Mesendoderm (in vitro differentiated cells): ENCODE measurements at regions not wholly inside any gene's neighbourhood (a gene's known extent, or its start where the extent isn't known, plus 50 kb on each side); places are given as distances from the start of the nearest gene placed in this dataset.

ENCODE experiments used
- DNase-seq: peaks from one replicate; pipeline ENCODE4 v3.0.0; 2013
- H2AK5ac ChIP-seq: 2 replicates; pipeline ENCODE4 v1.6.1; 2013; ENCODE audit warnings: low read length, inconsistent platforms
- H2BK120ac ChIP-seq: 2 replicates; pipeline ENCODE4 v1.6.1; 2013; ENCODE audit warnings: low read depth, mild to moderate bottlenecking, low read length, moderate library complexity, mixed read lengths
- H2BK15ac ChIP-seq: replicated peaks from 2 replicates; pipeline ENCODE4 v1.6.1; 2013; ENCODE audit warnings: low read depth, mild to moderate bottlenecking, moderate library complexity
- H2BK5ac ChIP-seq: 2 replicates; pipeline ENCODE4 v1.6.1; 2013; ENCODE audit warnings: low read length, inconsistent platforms
- H3K18ac ChIP-seq: 2 replicates; pipeline ENCODE4 v1.6.1; 2013; ENCODE audit warnings: mild to moderate bottlenecking, low read length, mixed read lengths
- H3K23ac ChIP-seq: one replicate; pipeline ENCODE4 v1.6.1; 2013; ENCODE audit warnings: low read length
- H3K27ac ChIP-seq: 2 replicates; pipeline ENCODE4 v1.5.1; 2013; ENCODE audit warnings: low read depth, mild to moderate bottlenecking, inconsistent platforms, low read length, moderate library complexity
- H3K27me3 ChIP-seq: 2 replicates; pipeline ENCODE4 v1.6.1; 2013; ENCODE audit warnings: low read length, control low read depth, mild to moderate bottlenecking, inconsistent platforms; ENCODE audit not compliant: insufficient read depth, poor library complexity
- H3K36me3 ChIP-seq: 2 replicates; pipeline ENCODE4 v1.6.1; 2013; ENCODE audit warnings: low read length, inconsistent platforms; ENCODE audit not compliant: control insufficient read depth, insufficient read depth
- H3K4ac ChIP-seq: one replicate; pipeline ENCODE4 v1.6.1; 2013; ENCODE audit warnings: low read depth, mild to moderate bottlenecking, low read length, moderate library complexity
- H3K4me1 ChIP-seq: 2 replicates; pipeline ENCODE4 v1.6.1; 2013; ENCODE audit warnings: low read depth, low read length, inconsistent platforms; ENCODE audit not compliant: control insufficient read depth
- H3K4me2 ChIP-seq: 2 replicates; pipeline ENCODE4 v1.6.1; 2013; ENCODE audit warnings: low read length
- H3K4me3 ChIP-seq: 2 replicates; pipeline ENCODE4 v1.5.1; 2013; ENCODE audit warnings: mild to moderate bottlenecking, low read length
- H3K56ac ChIP-seq: one replicate; pipeline ENCODE4 v1.6.1; 2013; ENCODE audit warnings: low read length
- H3K79me1 ChIP-seq: 2 replicates; pipeline ENCODE4 v1.6.1; 2013; ENCODE audit warnings: low read length, inconsistent platforms
- H3K79me2 ChIP-seq: 2 replicates; pipeline ENCODE4 v1.6.1; 2013; ENCODE audit warnings: mild to moderate bottlenecking, low read length; ENCODE audit not compliant: control insufficient read depth, insufficient read depth
- H3K9ac ChIP-seq: 2 replicates; pipeline ENCODE4 v1.6.1; 2013; ENCODE audit warnings: low read length, inconsistent platforms
- H4K5ac ChIP-seq: one replicate; pipeline ENCODE4 v1.6.1; 2013; ENCODE audit warnings: low read length
- H4K8ac ChIP-seq: one replicate; pipeline ENCODE4 v1.6.1; 2013; ENCODE audit warnings: low read depth, mild to moderate bottlenecking, control low read depth, low read length, moderate library complexity
- WGBS: extraction: QIAGEN DNeasy Blood & Tissue Kit; methylation state at CpG from one replicate; pipeline ENCODE4 v1.1.7; 2013; ENCODE audit warnings: low lambda C conversion rate, missing lambda C conversion rate; ENCODE audit not compliant: insufficient coverage; ENCODE audit errors: extremely low coverage; 5-methylcytosine and 5-hydroxymethylcytosine counted together

GRCh38 chr16:73433731-73434307 is 385.9 kb upstream of the ZFHX3 start:
- H3K23ac ChIP-seq = no peak overlapping the region
- no peak for DNase-seq
- no peak overlapping the region for H2AK5ac ChIP-seq
- no peak overlapping the region for H3K9ac ChIP-seq
- no CpG with 5 or more reads among the region's 16 CpGs for WGBS
- no peak overlapping the region for H4K5ac ChIP-seq
- no peaks in the 10 kb centered on the region for H3K79me1 ChIP-seq
- no peaks in the 10 kb centered on the region for H3K79me2 ChIP-seq
- no peak overlapping the region for H3K27ac ChIP-seq
- H3K56ac ChIP-seq = peak overlapping the region; percentile 44
- H3K27me3 ChIP-seq = no peaks in the 10 kb centered on the region
- H3K4me1 ChIP-seq = no peaks in the 10 kb centered on the region
- H3K4ac ChIP-seq = no peak overlapping the region
- H3K36me3 ChIP-seq = no peaks in the 10 kb centered on the region
- no peak overlapping the region for H3K4me3 ChIP-seq
- no peak overlapping the region for H4K8ac ChIP-seq
- no peak overlapping the region for H2BK120ac ChIP-seq
- no peak overlapping the region for H2BK5ac ChIP-seq
- no peak overlapping the region for H2BK15ac ChIP-seq
- no peak overlapping the region for H3K4me2 ChIP-seq
- no peak overlapping the region for H3K18ac ChIP-seq

- Histone ChIP-seq H2BK5ac (no peak overlapping the region), H3K18ac (no peak overlapping the region), H3K36me3 (no peaks in the 10 kb centered on the region), H3K9ac (no peak overlapping the region), H3K23ac (no peak overlapping the region), H3K27me3 (no peaks in the 10 kb centered on the region), H3K79me2 (no peaks in the 10 kb centered on the region), H4K5ac (no peak overlapping the region), H3K4me3 (no peak overlapping the region), H3K27ac (no peak overlapping the region), H2BK15ac (no peak overlapping the region), H4K8ac (no peak overlapping the region), H3K4ac (no peak overlapping the region), H2BK120ac (no peak overlapping the region), H3K79me1 (no peaks in the 10 kb centered on the region), H2AK5ac (no peak overlapping the region), H3K56ac (peak overlapping the region; percentile 44), H3K4me2 (no peak overlapping the region), H3K4me1 (no peaks in the 10 kb centered on the region)
- no CpG with 5 or more reads among the region's 13 CpGs for WGBS
- DNase-seq = no peak
Observed at GRCh38 chr16:73432850-73433730, 385.2 kb upstream of the ZFHX3 start.

- WGBS = no CpG with 5 or more reads among the region's 3 CpGs
- Histone ChIP-seq H3K56ac (no peak overlapping the region), H3K79me1 (no peaks in the 10 kb centered on the region), H2AK5ac (no peak overlapping the region), H4K8ac (no peak overlapping the region), H3K4me3 (no peak overlapping the region), H3K4ac (no peak overlapping the region), H4K5ac (no peak overlapping the region), H2BK120ac (no peak overlapping the region), H2BK5ac (no peak overlapping the region), H3K36me3 (no peaks in the 10 kb centered on the region), H3K4me2 (no peak overlapping the region), H3K18ac (no peak overlapping the region), H3K79me2 (no peaks in the 10 kb centered on the region), H2BK15ac (no peak overlapping the region), H3K27ac (no peak overlapping the region), H3K23ac (no peak overlapping the region), H3K27me3 (no peaks in the 10 kb centered on the region), H3K9ac (no peak overlapping the region), H3K4me1 (no peaks in the 10 kb centered on the region)
- no peak for DNase-seq
Observed at GRCh38 chr16:73430138-73430537, 382.2 kb upstream of the ZFHX3 start.

GRCh38 chr16:73428121-73428520 is 380.2 kb upstream of the ZFHX3 start:
- no peaks in the 10 kb centered on the region for H3K79me1 ChIP-seq
- no peak for DNase-seq
- no peak overlapping the region for H3K4ac ChIP-seq
- no peaks in the 10 kb centered on the region for H3K27me3 ChIP-seq
- no peak overlapping the region for H3K4me3 ChIP-seq
- no peak overlapping the region for H2BK5ac ChIP-seq
- H2BK120ac ChIP-seq = no peak overlapping the region
- H3K27ac ChIP-seq = no peak overlapping the region
- no peak overlapping the region for H3K4me2 ChIP-seq
- H3K9ac ChIP-seq = no peak overlapping the region
- no peak overlapping the region for H4K5ac ChIP-seq
- no peaks in the 10 kb centered on the region for H3K36me3 ChIP-seq
- H2BK15ac ChIP-seq = no peak overlapping the region
- no peaks in the 10 kb centered on the region for H3K4me1 ChIP-seq
- no peak overlapping the region for H4K8ac ChIP-seq
- H2AK5ac ChIP-seq = no peak overlapping the region
- no peaks in the 10 kb centered on the region for H3K79me2 ChIP-seq
- no CpG with 5 or more reads among the region's 10 CpGs for WGBS
- no peak overlapping the region for H3K23ac ChIP-seq
- H3K18ac ChIP-seq = no peak overlapping the region
- no peak overlapping the region for H3K56ac ChIP-seq

- H3K4me3 ChIP-seq = no peak overlapping the region
- no peaks in the 10 kb centered on the region for H3K27me3 ChIP-seq
- H2AK5ac ChIP-seq = no peak overlapping the region
- no peak overlapping the region for H3K27ac ChIP-seq
- no peak overlapping the region for H3K4me2 ChIP-seq
- no CpG with 5 or more reads among the region's 3 CpGs for WGBS
- no peak overlapping the region for H3K4ac ChIP-seq
- H3K18ac ChIP-seq = no peak overlapping the region
- H3K79me1 ChIP-seq = no peaks in the 10 kb centered on the region
- no peak for DNase-seq
- no peak overlapping the region for H2BK5ac ChIP-seq
- H4K5ac ChIP-seq = no peak overlapping the region
- H3K4me1 ChIP-seq = no peaks in the 10 kb centered on the region
- no peak overlapping the region for H2BK15ac ChIP-seq
- H3K23ac ChIP-seq = no peak overlapping the region
- no peaks in the 10 kb centered on the region for H3K36me3 ChIP-seq
- no peak overlapping the region for H4K8ac ChIP-seq
- H3K9ac ChIP-seq = no peak overlapping the region
- H3K79me2 ChIP-seq = no peaks in the 10 kb centered on the region
- no peak overlapping the region for H2BK120ac ChIP-seq
- no peak overlapping the region for H3K56ac ChIP-seq
Observed at GRCh38 chr16:73427164-73427563, 379.2 kb upstream of the ZFHX3 start.
